NCI-H748 treated with DMSO at 0.1 percent for 48 hours (cell line): ENCODE measurements at regions not wholly inside any gene's neighbourhood (a gene's known extent, or its start where the extent isn't known, plus 50 kb on each side); places are given as distances from the start of the nearest gene placed in this dataset.
"Not testable (repeated sequence)": the region's sequence is repeated elsewhere in the genome, so short reads cannot be mapped to it uniquely, and the experiment has no call there.

Source experiments
- DNase-seq: peaks from one replicate; lab custom pipeline; 2025; lab: John Stamatoyannopoulos, UW

DNA sequence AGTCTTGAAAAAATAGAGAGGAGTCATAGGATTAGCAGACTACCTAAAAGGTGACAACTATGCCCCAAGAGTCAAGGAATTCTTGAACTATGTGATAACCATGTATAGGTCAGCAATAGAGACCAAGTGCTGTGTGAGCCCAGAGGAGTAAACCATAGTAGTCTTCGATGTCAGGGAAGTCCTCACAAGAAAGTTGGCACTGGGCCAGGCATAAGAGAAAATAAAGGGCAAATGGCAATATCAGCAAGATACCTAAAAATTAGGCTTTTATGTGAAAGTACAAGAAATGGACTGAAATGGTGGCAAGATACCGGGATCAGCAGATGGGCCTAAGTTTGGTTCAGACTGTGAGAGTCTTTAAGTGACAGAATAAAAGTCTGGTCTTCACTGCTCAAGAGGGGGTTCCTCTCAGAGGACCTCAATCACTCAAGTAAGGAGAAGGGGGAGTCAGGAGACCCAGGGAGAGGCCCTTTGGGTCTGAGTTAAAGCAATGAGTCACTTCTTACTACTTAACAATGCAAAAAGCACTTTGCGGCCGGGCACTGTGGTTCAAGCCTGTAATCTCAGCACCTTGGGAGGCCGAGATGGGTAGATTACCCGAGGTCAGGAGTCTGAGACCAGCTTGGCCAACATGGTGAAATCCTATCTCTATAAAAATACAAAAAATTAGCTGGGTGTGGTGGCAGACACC, 95.0 kb downstream of the TEX35 start:
- DNase-seq: no peak

DNA sequence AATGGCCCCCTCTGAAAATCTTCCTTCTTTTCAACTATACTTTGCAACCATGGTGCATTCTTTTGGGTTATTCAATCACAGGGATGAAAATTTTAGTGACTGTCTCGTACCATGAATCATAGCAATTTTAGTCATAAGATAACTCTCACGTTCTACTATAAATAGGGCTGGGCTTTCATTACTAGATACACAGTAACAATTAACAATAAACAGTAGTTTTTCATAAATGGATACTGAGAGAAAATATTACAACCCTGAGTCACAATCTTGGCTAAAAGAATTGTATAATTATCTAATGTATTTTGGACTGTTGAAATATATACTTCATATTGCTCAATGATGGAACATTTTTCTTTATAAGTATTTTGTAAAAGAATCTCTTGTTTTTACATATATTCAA, 96.1 kb downstream of the TEX35 start:
- no peak for DNase-seq

DNA sequence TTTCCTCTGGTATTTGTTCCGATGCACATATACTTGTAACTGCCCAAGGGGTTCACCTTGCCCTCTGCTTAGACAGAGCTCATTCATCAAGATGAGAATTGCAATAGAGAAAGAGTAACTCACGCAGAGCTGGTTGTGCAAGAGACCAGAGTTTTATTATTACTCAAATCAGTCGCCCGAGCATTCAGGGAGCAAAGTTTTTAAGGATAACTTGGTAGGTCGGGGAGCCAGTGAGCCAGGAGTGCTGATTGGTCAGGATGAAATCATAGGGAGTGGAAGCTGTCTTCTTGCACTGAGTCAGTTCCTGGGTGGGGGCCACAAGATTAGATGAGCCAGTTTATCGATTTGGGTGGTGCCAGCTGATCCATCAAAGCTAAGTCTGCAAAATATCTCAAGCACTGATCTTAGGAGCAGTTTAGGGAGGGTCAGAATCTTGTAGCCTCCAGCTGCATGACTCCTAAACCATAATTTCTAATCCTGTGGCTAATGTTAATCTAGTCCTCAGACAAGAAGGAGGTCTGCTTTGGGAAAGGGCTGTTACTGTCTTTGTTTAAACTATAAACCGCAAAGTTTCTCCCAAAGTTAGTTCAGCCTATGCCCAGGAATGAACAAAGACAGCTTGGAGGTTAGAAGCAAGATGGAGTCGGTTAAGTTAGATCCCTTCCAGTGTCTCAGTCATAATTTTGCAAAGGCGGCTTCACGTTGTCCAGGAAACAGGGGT, 97.9 kb downstream of the TEX35 start:
- DNase-seq: not testable (repeated sequence)

DNA sequence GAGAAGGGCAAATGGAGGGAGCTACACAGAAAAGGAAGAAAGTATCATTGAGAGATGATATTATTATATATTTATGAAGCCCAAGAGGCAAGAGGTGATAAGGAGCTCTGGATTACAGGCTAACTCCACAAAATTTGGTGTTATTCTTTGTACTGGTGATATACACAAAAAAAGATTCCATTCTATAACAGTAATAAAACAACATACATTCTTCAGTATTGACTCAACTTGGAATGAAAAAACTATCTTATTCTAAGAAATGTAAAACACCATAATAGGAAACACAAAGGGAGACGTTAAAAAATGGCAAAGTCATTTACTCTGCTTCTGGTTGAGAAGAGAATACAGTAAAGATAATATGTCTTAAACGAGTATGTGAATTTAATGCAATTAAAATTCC, 99.4 kb downstream of the TEX35 start:
- no peak for DNase-seq

DNA sequence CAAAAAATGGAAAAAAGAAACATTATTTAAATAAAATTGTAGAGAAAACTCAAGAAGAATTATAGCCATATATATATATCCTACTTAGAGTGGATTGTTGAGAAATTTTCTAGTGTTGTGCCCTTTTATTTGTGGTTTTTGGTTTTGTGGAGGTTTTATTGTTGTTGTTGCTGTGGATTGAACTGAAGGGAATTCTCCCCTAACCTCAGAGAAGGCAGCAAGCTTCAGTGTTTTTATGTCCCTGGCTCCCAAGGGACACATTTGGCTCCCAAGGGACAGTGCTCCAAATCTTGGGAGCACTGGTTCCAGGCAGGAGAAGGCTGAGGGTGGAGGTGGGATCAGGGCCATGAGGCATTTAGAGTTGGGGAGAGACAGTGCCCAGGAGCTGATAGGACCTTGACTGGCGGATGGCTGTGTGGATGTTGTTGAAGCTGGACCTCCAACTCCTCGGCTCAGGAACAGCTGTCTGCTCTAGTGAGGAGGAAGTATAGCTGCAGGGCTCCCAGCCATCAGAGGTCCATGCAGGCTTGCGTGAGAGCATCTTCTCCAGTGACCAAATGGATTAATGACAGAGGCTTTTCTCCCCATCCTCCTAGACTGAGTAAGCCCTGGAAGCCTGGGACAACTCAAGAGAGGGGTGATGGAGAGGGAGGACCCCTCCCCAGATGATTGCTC, 100.5 kb downstream of the TEX35 start:
- no peak for DNase-seq

DNA sequence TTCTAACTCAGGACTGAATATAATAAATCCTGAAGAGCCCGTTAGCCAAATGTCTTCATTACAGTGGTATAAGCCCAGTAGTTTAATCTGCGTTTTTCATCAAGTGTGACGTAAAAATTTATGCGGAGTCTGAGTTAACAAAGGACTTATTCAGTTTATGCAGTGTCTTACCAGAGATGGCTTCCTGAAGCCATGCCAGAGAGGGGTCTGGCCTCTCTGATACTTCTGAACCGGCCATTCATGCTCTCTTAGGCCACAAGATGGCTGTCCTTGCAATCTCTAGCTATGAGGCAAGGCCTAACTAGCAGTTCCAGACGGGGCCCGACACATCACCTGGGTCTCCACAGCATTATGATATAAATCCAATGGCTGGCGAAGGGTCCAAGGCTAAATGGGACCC, 101.4 kb downstream of the TEX35 start:
- no peak for DNase-seq

DNA sequence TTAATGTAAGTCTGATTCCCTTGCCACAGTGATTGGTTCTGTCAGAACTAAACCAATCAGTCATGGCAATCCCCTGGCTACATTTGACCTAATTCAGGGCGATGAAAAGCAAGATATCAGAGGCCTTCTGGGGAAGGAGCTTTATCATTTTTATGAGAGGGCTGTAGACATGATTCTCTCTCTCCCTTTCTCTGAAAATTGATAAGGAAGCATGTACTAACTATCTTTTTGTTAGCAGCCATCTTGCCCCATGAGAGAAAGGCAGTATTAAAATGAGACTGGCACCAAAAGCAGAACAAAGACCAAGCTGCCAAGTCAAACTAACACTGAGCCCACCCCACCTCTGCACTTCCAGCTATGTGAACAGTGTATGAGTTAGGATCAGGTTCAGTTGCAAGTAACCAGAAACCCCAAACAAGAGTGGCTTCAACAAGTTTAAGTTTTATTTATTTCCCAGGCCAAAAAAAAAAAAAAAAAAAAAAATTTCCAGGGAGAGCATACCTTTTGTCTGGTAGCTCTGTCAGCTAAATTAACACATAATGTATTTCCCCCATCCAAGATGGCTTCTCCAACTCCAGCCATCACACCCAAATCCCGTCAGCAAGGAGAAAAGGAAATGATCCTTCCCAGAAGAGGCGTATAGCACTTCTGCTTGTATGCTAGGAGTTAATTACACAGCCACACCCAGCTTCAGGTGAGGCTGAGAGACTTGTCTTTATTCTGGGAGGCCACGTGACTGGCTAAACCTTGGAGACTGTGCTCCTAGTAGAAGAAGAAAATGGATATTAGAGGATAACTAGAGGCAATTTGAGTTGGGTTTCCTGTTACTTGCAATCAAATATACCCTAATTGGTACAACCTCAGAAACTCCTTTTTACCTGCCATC, 105.8 kb upstream of the RALGPS2 start:
- DNase-seq: peak; percentile 19

DNA sequence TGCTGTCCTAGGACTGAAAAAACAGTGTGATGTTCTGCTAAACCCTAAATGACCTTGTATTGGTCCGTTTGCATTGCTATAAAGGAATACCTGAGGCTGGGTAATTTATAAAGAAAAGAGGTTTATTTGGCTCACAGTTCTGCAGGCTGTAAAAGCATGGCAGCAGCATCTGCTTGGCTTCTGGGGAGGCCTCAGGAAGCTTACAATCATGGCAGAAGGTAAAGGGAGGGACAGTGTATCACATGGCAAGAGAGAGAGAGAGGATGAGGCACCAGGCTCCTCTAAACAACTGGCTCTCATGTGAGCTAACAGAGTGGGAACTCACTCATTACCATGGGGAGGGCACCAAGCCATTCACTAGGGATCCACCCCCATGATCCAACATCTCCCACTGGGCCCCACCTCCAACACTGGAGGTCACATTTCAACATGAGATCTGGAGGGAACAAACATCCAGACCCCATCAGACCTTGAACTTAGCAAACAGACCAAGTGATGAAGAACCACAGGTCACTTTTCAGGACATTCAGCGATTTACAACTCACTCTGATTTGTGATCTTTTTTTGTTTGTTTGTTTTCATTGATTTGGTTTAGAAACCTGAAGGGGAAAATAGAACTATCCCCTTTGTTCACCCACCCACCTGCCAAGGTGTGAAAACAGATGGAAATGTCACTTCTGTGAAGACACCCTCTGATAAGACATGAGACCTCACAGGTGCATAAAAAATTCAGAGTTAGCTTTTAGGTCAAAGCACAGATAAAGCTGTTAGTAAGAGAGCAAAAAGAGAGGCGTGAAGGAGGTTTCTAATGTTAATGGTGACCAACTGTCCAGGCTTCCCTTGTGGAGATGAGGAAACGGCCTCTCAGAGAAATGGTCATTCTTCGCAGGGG, 104.2 kb upstream of the RALGPS2 start:
- no peak for DNase-seq

DNA sequence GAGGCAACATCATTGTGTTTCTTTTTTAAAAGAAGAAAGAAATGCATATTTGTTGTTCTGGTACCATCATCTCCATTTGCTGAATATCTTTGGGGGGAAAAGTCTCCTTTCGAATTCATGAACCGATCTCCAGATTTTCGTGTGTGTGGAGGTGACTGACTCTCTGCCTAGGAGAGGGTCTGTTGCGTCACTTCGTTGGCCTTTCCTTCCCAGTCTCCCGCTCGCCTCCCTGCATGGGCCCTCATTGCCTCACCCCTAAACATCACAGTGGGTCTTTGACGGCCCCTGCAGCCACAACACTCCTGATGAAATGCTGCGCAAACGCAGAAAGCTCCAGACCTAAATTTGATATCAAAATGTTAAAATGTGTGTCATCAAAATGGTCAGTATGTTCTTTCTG, 103.2 kb upstream of the RALGPS2 start:
- no peak for DNase-seq

DNA sequence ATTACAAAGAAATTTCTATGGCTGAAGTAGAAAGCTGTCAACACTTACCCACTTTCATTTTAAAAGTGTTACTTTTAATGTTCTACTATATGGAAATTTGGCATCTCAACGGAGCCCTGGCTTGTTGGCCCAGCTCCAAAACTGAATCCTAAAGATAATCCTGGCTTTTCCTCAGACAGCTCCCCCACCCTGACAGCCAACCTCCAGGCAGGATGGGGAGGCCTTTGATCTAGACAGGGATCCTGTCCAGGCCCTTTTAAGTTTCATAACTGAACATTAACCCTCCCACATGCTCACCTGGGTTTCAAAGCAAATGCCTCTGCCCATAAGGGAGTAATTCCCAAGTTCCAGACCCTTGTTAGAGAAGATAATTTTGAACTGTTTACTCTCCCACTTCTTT, 99.3 kb upstream of the RALGPS2 start:
- DNase-seq: no peak

DNA sequence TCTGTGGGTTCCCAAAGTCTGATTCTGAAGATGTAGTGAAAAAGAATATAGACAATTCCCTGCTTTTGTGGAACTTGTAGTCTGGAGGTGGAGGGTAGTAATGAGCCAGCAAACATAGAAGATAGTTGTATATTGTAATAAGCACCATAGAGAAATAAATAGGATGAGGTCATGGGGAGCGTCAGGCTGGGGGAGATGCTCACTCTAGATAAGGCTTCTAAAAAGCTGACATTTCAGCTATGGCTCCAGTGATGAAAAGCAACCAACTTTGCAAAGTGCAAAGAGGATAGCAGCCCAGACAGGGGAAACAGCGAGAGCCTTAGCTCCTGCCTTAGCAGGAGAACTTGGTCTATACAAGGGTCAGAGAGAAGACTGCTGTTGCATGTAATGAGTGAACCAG, 98.0 kb upstream of the RALGPS2 start:
- no peak for DNase-seq

DNA sequence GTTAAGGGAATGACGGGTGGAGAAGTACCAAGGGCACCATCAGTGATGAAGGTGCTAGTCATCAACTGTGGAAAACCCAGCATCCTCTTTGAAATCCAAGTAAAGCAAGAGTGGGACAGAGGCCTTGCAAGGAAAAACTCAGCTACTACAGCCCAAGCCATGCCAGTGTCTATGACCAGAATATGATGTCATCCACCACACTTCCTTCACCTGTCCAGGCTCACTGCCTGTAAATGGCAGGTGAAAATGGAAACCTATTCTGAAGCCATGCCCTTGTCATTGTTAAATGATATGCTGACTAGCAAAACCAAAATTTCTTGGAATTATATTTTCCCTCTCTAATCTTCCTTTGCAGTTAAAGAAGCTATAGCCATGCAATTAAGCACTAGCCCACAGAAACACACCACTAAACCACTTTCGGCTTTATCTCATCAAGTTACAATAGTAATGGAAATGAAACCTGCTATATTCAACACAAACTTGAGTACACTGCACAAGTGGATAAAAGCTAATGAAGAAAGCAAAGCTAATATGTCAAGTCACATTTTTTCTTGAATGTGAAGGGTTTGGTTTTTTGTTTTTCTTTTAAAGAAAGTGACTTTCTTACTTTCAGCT, 96.3 kb upstream of the RALGPS2 start:
- DNase-seq: no peak

DNA sequence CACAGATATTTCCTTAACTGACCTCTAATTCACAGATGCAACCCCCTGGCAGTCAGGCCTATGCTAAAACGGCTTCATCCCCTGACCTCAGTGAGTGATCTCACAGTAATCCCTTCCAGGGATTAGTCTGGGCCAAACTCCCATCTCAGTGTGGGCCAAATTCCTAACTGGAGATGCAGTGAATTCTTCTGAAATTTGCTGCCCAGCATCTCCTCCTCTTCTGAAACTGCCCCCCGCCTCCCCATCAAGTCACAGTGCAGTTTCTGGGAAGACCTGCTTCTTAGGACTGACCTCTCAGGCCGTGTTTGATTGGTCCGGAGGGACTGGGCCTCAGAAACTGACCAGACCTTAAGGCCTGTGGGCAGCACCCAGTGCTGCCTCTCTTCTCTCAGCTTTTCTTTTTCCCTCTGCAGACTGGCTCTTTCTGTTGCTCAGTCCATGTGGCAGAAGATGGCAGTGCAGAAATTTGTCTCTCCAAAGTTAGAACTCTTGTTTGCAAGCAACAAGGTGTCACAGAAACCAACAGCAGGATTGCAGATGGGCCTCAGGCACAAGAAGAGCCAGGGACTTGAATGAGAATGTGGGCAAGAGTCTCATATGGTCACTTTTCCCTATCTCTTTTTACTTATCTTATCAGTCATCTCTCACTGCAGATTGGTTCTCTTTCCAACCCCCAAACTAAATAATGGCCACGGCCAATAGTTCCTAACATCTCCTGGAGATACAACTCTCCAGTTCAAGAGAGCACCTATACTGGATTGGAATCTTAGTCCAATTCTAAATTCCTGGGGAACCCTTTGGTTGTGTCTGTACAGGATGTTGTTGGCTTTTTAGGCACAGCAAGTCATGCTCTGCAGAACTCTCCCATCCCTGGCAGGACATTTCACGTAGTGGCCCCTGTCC, 95.5 kb upstream of the RALGPS2 start:
- no peak for DNase-seq

DNA sequence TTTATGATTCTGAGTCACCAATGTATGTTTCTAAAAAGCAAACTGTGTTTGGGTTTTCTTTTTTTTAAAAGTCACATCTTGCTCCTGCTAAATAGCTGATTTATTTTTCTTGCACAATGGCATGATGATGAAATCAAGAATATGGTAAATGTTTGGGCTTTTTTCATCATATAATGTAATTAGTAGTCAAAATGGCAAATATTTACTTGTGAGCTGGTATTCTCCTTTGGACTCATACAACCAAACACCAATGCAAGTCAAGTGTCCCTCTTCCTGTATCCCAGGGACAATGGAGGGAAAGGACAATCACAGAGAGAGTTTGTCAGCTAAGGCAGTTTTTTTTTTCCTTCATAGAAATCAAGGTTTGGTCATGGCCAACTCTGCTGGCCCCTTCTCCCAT, 94.6 kb upstream of the RALGPS2 start:
- no peak for DNase-seq

DNA sequence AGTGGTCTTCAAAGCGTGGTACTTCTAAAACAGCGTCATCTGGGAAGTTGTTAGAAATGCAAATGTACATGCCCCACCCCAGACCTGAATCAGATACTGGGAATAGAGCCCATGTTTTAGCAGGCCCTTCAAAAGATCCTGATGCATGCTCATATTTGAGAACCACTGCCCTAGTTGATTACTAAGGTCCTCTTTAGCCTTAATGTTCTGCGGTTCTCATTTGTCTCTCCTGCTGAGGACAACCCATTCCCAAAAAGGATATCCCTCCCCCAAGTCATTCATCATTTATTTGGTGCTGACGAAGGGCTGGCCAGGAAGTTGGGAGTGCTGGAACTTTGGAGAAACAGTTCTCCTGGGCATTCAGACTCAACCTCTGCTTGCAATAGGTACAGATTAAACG, 92.4 kb upstream of the RALGPS2 start:
- DNase-seq: no peak

DNA sequence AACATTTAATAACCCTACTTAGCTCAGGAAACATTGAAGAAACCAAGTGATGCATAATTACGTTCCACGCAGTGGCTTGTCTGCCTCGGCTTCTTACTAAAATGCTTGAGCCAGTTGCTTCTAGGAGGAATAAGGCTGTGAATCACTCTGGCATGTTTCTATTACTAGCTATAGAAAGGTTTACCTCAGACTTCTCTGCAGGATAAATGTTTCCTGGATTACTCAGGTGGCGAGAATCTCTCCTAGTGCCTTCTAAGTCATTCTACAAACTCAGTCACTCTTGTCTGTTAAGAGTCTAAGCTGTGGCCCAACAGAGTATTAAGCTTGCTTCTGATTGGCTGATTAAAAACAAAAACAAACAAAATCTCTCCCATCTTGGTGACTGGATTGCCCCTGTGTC, 92.0 kb upstream of the RALGPS2 start:
- DNase-seq: no peak

DNA sequence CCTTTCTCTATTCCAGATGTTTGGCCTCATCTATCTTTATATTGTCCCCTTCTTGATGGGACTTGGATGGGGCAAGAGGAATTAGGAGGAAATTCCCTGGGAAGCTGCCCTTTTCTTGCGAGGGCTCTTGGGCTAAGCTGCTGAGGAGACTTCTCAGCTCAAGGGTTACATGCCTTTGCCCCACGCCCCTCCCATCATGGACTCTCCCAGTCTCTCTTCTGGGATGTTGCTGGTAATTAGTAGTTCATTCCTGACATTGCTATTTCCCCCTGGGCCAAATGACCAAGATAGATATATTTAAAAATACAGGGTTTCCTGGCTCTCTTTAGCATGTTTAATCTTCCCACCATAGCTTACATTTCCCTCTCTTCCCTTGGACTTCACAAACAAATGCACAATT, 90.6 kb upstream of the RALGPS2 start:
- no peak for DNase-seq

DNA sequence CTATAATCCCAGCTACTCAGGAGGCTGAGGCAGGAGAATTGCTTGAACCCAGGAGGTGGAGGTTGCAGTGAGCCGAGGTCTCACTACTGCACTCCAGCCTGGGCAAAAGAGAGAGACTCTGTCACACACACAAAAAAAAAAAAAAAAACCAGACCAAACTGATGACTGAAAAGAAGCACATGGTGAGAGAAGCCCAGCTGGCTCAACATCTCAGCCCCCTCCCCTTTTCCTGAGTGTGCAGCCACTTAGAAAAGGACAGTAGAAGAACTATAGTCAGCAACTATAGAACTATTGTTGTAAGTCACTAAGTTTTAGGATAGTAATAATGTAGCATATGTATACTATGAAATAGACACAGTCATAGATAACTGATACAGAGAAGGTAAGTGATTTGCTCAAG, 87.2 kb upstream of the RALGPS2 start:
- no peak for DNase-seq

DNA sequence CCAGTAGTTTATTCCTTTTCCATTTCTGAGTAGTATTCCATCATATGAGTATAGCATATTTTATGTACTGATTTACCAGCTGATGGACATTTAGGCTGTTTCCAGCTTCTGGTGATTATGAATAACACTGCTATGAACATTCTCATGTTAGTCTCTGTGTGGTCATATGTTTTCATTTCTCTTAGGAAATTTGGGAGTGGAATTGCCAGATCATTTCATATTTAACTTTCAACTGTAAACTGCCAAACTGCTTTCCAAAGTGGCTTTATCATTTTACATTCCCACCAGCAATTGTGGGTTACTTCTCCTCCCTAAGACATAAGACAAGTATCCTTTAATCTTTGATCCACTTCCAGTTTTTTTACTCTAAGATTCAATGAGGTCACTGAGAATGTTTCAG, 85.7 kb upstream of the RALGPS2 start:
- DNase-seq: no peak

DNA sequence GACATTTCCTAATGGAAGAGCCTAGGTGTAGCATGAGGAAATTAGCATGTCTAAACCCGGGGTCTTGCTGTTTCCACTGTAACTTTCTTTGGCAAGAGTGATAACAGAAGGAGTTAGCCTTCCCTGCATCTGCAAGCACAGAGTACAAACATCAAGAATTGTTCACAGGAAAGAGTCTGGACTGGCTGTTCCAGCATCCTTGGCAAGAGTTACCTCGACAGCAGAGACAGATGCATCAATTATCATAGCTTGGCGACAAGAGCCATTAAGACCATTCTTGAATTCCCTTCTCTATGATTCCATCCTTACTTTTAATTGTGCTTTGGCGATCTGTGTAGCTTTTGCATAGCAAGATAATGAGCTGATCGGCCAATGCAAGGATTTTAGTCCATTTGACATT, 82.8 kb upstream of the RALGPS2 start:
- DNase-seq: no peak
